M059J (cell line): ENCODE measurements at regions not wholly inside any gene's neighbourhood (a gene's known extent, or its start where the extent isn't known, plus 50 kb on each side); places are given as distances from the start of the nearest gene placed in this dataset.
A peak's percentile ranks its signal among the peaks of the same experiment; 100 is the strongest.
"Not testable (repeated sequence)": the region's sequence is repeated elsewhere in the genome, so short reads cannot be mapped to it uniquely, and the experiment has no call there.

Source experiments
- DNase-seq: peaks from one replicate; pipeline ENCODE4 v3.0.0-alpha.2; 2012; ENCODE audit warnings: low read depth

DNA sequence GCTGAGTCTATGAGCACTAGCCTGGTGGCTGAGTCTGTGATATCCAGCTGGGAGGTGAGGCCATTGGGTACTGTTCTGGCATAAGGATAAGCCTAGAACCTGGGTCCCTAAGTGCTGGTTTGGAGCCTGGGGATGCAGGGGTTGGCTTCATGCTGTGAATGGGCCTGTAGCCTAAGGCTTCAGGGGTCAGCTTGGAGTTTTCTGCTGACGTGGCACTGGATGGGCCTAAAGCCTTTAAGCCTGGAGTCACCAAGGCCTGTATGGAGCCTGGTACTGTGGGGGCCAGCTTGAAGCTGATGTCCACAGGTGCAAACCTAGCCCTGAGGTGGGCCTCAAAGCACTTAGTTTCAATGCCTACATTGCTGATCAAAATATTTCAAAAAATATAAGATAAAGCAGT is 979.6 kb upstream of the POU3F4 start:
- no peak for DNase-seq

DNA sequence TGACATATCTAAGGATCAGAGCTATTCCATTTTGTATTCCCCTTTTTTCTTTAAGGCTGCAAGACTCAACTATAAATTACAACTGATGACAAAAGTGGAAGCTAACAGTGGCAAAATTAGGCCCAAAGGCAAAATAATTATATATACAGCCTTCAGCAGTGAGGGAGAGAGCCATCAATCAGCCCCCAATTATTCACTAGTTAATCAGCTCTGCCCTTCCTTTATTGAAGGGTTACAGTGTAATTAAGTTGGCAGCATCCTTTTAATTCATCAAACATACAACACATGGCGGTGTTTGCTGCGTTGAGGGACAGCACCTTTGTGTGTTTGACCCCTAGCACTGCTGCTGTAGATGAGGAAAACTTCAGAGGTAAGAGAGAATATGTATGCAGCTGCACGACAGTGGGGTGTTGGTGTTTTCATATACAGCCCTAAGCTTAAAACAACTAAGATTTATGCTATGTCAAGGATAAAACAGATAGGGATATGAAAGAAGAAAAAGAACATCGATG is 973.9 kb upstream of the POU3F4 start:
- DNase-seq: no peak

DNA sequence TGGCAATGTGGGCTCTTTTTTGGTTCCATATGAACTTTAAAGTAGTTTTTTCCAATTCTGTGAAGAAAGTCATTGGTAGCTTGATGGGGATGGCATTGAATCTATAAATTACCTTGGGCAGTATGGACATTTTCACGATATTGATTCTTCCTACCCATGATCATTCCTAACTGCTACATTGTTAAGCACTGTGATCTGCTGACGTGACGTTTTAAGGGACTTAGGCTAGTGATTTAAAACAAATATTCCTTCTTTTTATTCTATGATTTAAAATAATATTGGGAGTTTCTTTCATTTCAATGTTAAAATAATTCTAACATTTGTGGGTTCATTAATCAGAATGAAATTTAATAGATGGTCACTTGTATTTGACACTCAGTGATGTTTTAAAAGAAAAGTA is 970.9 kb upstream of the POU3F4 start:
- not testable (repeated sequence) for DNase-seq

- DNase-seq: no peak
These were observed 966.3 kb upstream of the POU3F4 start for GRCh38 chrX:82541822-82542221.

DNA sequence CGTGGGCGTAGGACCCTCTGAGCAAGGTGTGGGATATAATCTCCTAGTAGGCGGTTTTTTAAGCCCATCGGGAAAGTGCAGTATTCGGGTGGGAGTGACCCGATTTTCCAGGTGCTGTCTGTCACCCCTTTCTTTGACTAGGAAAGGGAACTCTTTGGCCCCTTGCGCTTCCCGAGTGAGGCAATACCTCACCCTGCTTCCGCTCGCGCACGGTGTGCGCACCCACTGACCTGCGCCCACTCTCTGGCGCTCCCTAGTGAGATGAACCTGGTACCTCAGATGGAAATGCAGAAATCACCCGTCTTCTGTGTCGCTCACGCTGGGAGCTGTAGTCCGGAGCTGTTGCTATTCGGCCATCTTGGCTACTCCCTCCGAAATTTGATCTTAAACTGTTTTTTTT is 955.9 kb upstream of the POU3F4 start:
- peak; percentile 5 for DNase-seq

GRCh38 chrX:82556588-82556987 is 951.5 kb upstream of the POU3F4 start:
- peak; percentile 2 for DNase-seq

DNA sequence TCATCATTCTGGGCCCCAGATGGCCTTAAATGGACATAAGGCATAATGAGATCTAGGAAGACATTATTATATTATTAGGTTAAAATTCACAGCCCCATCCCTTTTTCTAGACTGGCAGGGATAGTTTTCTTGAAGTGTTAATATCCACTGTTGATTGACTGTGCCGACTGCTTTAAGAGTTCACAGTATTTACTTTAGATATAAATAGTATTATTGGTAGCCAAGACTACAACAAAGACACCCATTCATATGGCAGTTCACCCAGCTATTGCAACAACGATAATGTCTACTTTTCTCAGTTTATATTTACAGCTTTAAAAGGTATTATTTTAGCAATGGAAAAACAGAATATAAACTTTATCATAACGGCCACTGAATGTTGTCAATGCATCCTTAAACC is 922.2 kb upstream of the POU3F4 start:
- DNase-seq: no peak

- DNase-seq: peak; percentile 60
These were observed 918.7 kb upstream of the POU3F4 start for GRCh38 chrX:82589410-82589809.

- DNase-seq: peak; percentile 61
These were observed 916.7 kb upstream of the POU3F4 start for GRCh38 chrX:82591421-82591820.

DNA sequence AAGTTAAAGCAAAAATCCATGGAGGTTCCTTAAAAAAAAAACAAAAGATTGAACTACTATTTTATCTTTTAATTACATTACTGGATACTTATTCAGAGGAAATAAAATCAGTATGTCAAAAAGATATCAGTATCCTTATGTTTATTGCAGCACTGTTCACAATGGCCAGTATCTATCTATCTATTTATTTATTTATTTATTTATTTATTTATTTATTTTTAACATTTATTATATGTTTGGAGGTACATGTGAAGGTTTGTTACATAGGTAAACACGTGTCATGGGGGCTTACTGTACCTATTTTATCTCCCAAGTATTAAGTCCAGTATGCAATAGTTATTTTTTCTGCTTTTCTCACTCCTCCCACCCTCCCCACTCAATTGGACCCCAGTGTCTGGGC is 881.1 kb upstream of the POU3F4 start:
- no peak for DNase-seq

- DNase-seq: peak; percentile 24
These were observed 880.5 kb upstream of the POU3F4 start for GRCh38 chrX:82627568-82627967.

GRCh38 chrX:82648062-82648461 is 860.0 kb upstream of the POU3F4 start:
- peak; percentile 38 for DNase-seq

DNA sequence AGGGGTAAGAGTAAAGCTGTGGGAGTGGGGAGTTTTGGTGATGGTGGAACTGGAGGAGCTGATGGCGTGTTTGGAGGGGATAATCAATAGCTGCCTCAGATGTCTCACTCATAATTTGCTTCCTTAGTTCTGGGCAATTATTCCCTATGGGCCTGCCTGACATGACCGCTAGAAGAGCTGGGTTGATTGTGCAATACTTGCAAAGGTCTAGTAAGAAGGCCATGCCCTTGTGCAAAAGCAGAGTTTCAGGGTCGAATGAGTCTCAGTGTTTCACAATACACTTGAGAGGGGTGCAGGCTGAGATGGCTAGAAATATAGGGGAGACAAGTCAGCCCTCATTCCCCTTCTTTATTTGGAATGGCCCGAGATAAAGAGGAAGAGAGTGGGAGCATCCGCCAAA is 858.4 kb upstream of the POU3F4 start:
- no peak for DNase-seq

DNA sequence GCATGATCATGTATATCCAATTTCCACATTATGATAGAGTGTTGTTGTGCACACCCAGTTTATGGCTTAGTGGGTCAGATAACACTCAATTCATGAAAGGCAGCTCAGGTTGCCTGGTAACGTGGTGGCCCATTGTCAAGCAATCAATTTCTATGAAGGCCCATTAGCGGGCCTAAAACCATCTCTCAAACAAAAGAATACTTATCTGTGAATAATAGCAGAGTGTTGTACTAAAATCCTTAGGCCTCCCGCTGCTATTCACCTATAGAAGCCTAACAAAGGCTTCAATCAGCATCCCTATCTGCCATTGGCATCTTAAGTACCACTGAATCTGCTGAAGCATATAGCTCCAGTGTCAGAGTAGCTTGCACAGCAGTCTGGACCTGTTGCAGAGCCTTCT is 849.6 kb upstream of the POU3F4 start:
- DNase-seq: no peak

DNA sequence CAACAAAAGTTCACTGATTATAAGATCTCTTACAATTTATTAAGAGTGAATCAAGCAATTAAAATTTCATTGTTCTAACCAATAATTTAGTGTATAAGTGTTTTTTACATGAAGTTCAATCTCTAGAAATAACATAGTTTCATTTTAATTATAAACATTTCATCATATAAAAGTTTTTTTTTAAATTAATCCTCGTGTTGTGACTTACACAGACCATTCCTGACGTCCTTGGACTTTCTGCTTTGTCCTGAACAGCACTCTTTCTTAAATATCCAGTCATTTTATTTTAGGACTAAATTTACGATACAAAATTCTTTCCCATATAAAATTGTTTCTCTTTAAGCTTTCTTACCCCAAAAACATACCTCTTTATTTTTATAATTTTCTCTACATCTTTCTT is 841.7 kb upstream of the POU3F4 start:
- peak; percentile 11 for DNase-seq

- DNase-seq: no peak
These were observed 833.0 kb upstream of the POU3F4 start for GRCh38 chrX:82675104-82675503.

DNA sequence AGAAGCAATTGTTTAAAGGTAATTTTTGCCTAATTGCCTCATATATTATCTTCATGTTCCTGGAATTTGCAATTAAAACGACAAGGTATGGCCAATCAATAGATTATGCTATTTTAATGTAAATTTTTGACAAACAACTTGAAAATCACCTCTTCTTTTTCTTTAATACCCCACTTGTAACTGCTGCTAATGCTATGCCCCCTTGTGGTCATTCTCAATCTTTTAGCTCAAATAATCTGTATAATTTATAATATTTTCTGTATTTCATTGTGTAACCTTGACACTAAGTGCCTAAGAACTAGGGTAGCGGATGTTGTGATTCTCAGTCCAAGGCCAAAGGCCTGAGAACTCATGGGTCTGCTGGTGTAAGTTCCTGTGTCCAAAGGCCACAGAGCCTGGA is 831.7 kb upstream of the POU3F4 start:
- DNase-seq: no peak

GRCh38 chrX:82677286-82677685 is 830.8 kb upstream of the POU3F4 start:
- DNase-seq: peak; percentile 31

GRCh38 chrX:82692991-82693390 is 815.1 kb upstream of the POU3F4 start:
- no peak for DNase-seq

GRCh38 chrX:82695066-82695465 is 813.0 kb upstream of the POU3F4 start:
- no peak for DNase-seq

GRCh38 chrX:82703551-82703950 is 804.5 kb upstream of the POU3F4 start:
- no peak for DNase-seq

DNA sequence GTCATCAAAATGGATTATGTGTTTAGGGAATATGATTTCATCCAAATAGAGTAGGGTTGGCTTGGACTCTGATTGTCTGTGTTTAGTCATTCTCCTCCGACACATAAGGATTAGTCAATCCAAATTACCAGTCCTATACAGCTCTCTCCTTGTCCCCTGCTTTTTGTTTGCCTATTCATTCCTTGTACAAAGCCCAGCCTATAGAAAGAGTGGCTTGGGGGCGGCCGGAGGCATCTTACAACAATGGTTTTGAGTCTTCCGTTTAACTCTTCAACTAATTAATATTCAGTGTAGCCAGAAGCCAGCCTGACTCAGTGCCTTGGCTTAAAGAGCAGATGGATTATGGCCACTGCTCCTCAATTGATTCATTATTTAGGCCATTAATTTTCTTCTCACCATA is 796.6 kb upstream of the POU3F4 start:
- DNase-seq: no peak

DNA sequence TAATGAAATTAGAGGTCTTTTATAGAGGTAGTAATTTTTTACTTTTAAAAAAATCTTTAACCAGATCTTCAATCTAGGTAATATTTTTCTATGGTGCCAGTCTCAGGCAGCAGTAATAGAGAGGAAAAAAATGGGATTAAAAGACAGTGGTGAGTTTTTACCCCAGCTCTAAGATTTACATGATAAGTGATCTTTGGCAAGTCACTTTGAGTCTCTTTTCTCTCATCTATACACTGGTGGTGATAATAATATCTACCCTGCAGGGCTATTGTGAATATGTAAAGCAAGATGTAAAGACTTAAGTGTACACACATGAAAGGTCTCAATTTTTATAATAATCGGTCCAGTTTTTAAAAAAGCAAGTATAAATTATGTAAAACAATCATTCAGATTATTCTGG is 786.2 kb upstream of the POU3F4 start:
- no peak for DNase-seq

GRCh38 chrX:82723806-82724205 is 784.3 kb upstream of the POU3F4 start:
- DNase-seq: no peak

DNA sequence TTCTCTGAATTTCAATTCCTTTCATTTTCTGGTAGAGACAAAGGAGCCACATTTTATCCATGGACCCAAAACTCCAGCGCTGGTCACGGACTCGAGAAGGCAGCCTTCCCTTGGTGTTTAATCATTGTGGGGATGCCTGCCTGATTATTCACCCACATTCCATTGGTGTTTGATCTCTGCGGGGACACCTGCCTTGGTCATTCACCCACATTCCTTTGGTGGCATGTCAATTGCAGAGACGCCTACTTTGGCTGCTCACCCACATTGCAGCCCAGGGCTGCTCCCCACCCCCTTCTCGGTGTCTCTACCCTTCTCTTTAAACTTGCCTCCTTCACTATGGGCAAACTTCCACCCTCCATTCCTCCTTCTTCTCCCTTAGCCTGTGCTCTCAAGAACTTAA is 780.7 kb upstream of the POU3F4 start:
- DNase-seq: peak; percentile 83
